ENCODE measurements at regions not wholly inside any gene's neighbourhood (a gene's known extent, or its start where the extent isn't known, plus 50 kb on each side); places are given as distances from the start of the nearest gene placed in this dataset.

- TF ChIP-seq CREB1 (IDR thresholded peaks at IDR 0.05) (no peak), CREB1 (CRISPR knock-in tag; IDR thresholded peaks at IDR 0.05) (no peak), SSRP1 (CRISPR knock-in tag; IDR thresholded peaks at IDR 0.05) (no peak), ZFP36 (IDR thresholded peaks at IDR 0.05; ENCODE audit: borderline replicate concordance, low read depth, low read length, partially characterized antibody) (no peak), ASH2L (IDR thresholded peaks at IDR 0.05; ENCODE audit: insufficient read length, low read depth, low read length) (no peak), TCF12 (IDR thresholded peaks at IDR 0.05) (no peak), TCF12 (CRISPR knock-in tag; IDR thresholded peaks at IDR 0.05) (no peak), ZNF556 (CRISPR knock-in tag; IDR thresholded peaks at IDR 0.05; ENCODE audit: borderline replicate concordance) (no peak)
Observed at GRCh38 chr12:28065374-28065773, 92.8 kb upstream of the PTHLH start.
